ENCODE measurements at regions not wholly inside any gene's neighbourhood (a gene's known extent, or its start where the extent isn't known, plus 50 kb on each side); places are given as distances from the start of the nearest gene placed in this dataset.

- TF ChIP-seq POLR2AphosphoS5 (IDR thresholded peaks at IDR 0.05) (no peak), EP300 (IDR thresholded peaks at IDR 0.05) (no peak), POLR2A (IDR thresholded peaks at IDR 0.05; ENCODE audit: low read depth) (no peak), CTCF (IDR thresholded peaks at IDR 0.05) (no peak)
- H3K36me3 ChIP-seq = no peaks in the 10 kb centered on the region
- H3K27me3 ChIP-seq = no peaks in the 10 kb centered on the region
- no peak overlapping the region for H3K4me3 ChIP-seq
- WGBS = 57% methylated on average over 3 of the region's 3 CpGs
- intact Hi-C loops (cut with DNase I) = no loop called here
- no peak for DNase-seq (ENCODE audit: extremely low spot score)
- no peaks in the 10 kb centered on the region for H3K9me3 ChIP-seq
- H3K4me1 ChIP-seq = peaks cover 0 to 8% (median 0%) of the 10 kb centered on the region in 4 donors
- H3K27ac ChIP-seq (replicated peaks in 1 of 4) = no peak overlapping the region
These were observed 95.4 kb upstream of the USP24 start for GRCh38 chr1:55310505-55310971.

GRCh38 chr1:55309786-55310504 is 94.8 kb upstream of the USP24 start:
- intact Hi-C loops (cut with DNase I) = no loop called here
- TF ChIP-seq POLR2AphosphoS5 (IDR thresholded peaks at IDR 0.05) (no peak), CTCF (IDR thresholded peaks at IDR 0.05) (no peak), POLR2A (IDR thresholded peaks at IDR 0.05; ENCODE audit: low read depth) (no peak), EP300 (IDR thresholded peaks at IDR 0.05) (no peak)
- DNase-seq (ENCODE audit: extremely low spot score) = no peak
- Histone ChIP-seq H3K27me3 (no peaks in the 10 kb centered on the region), H3K4me1 (peaks cover 0 to 8% (median 0%) of the 10 kb centered on the region in 4 donors), H3K9me3 (no peaks in the 10 kb centered on the region), H3K27ac (replicated peaks in 1 of 4) (no peak overlapping the region), H3K4me3 (no peak overlapping the region), H3K36me3 (no peaks in the 10 kb centered on the region)
- 90% methylated on average over 7 of the region's 18 CpGs for WGBS

GRCh38 chr1:55309053-55309452 is 93.9 kb upstream of the USP24 start:
- intact Hi-C loops (cut with DNase I) = no loop called here
- DNase-seq (ENCODE audit: extremely low spot score) = no peak
- 90% methylated on average over 2 of the region's 2 CpGs for whole genome bisulfite sequencing
- no peak overlapping the region for H3K4me3 ChIP-seq
- H3K36me3 ChIP-seq = no peaks in the 10 kb centered on the region
- no peaks in the 10 kb centered on the region for H3K9me3 ChIP-seq
- H3K27me3 ChIP-seq = no peaks in the 10 kb centered on the region
- peaks cover 0 to 8% (median 2%) of the 10 kb centered on the region in 4 donors for H3K4me1 ChIP-seq
- TF ChIP-seq CTCF (IDR thresholded peaks at IDR 0.05) = no peak
- no peak for TF ChIP-seq POLR2A (IDR thresholded peaks at IDR 0.05; ENCODE audit: low read depth)
- no peak for TF ChIP-seq EP300 (IDR thresholded peaks at IDR 0.05)
- no peak for TF ChIP-seq POLR2AphosphoS5 (IDR thresholded peaks at IDR 0.05)
- no peak overlapping the region for H3K27ac ChIP-seq (replicated peaks in 1 of 4)

- Histone ChIP-seq H3K36me3 (no peaks in the 10 kb centered on the region), H3K27ac (replicated peaks in 1 of 4) (no peak overlapping the region), H3K4me1 (peaks cover 0 to 9% (median 1%) of the 10 kb centered on the region in 4 donors), H3K4me3 (no peak overlapping the region), H3K27me3 (no peaks in the 10 kb centered on the region), H3K9me3 (no peaks in the 10 kb centered on the region)
- DNase-seq (ENCODE audit: extremely low spot score) = no peak
- TF ChIP-seq POLR2A (IDR thresholded peaks at IDR 0.05; ENCODE audit: low read depth) (no peak), POLR2AphosphoS5 (IDR thresholded peaks at IDR 0.05) (no peak), EP300 (IDR thresholded peaks at IDR 0.05) (no peak), CTCF (IDR thresholded peaks at IDR 0.05) (no peak)
- intact Hi-C loops (cut with DNase I) = no loop called here
- WGBS = 50% methylated on average over 2 of the region's 2 CpGs
These were observed 90.6 kb upstream of the USP24 start for GRCh38 chr1:55305735-55306134.
